ENCODE measurements at regions not wholly inside any gene's neighbourhood (a gene's known extent, or its start where the extent isn't known, plus 50 kb on each side); places are given as distances from the start of the nearest gene placed in this dataset.
"Not testable (repeated sequence)": the region's sequence is repeated elsewhere in the genome, so short reads cannot be mapped to it uniquely, and the experiment has no call there.

- H3K79me2 ChIP-seq (ENCODE audit: insufficient read depth, low read length): no peaks in the 10 kb centered on the region
- no peaks in the 10 kb centered on the region for H3K27me3 ChIP-seq (ENCODE audit: insufficient read depth, low read length)
- H2AFZ ChIP-seq (ENCODE audit: low read length): no peak overlapping the region
- no peaks in the 10 kb centered on the region for H4K20me1 ChIP-seq (ENCODE audit: insufficient read depth, low read length)
- no peak overlapping the region for H3K4me2 ChIP-seq (ENCODE audit: insufficient read depth, low read length)
- no peak overlapping the region for H3K27ac ChIP-seq (ENCODE audit: low read depth, low read length)
- no peak for TF ChIP-seq CTCF (IDR thresholded peaks at IDR 0.05; ENCODE audit: extremely low read depth, low read depth, low read length)
- no peaks in the 10 kb centered on the region for H3K4me1 ChIP-seq (ENCODE audit: insufficient read depth, low read length)
- H3K36me3 ChIP-seq (ENCODE audit: insufficient read depth, low read length): no peaks in the 10 kb centered on the region
- no peak overlapping the region for H3K4me3 ChIP-seq (ENCODE audit: insufficient read depth, low read length)
- H3K9me3 ChIP-seq (ENCODE audit: low read depth, low read length): no peaks in the 10 kb centered on the region
- no peak for DNase-seq (ENCODE audit: insufficient read length, low spot score, missing footprints)
Measured at GRCh38 chr14:56452940-56453339, 126.7 kb upstream of the TMEM260 start.

DNA sequence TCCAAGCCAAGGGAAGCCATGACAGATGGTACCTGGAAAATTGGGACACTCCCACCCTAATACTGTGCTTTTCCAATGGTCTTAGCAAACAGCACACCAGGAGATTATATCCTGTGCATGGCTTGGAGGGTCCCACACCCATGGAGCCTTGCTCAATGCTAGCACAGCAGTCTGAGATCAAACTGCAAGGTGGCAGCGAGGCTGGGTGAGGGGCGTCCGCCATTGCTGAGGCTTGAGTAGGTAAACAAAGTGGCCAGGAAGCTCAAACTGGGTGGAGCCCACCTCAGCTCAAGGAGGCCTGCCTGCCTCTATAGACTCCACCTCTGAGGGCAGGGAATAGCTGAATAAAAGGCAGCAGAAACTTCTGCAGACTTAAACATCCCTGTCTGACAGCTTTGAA is 124.9 kb upstream of the TMEM260 start:
- H3K4me2 ChIP-seq (ENCODE audit: insufficient read depth, low read length); DNase-seq (ENCODE audit: insufficient read length, low spot score, missing footprints); H3K9me3 ChIP-seq (ENCODE audit: low read depth, low read length); H3K36me3 ChIP-seq (ENCODE audit: insufficient read depth, low read length); H3K27me3 ChIP-seq (ENCODE audit: insufficient read depth, low read length); H3K27ac ChIP-seq (ENCODE audit: low read depth, low read length); H2AFZ ChIP-seq (ENCODE audit: low read length); H3K4me3 ChIP-seq (ENCODE audit: insufficient read depth, low read length); H4K20me1 ChIP-seq (ENCODE audit: insufficient read depth, low read length); H3K79me2 ChIP-seq (ENCODE audit: insufficient read depth, low read length); H3K4me1 ChIP-seq (ENCODE audit: insufficient read depth, low read length): not testable (repeated sequence)

DNA sequence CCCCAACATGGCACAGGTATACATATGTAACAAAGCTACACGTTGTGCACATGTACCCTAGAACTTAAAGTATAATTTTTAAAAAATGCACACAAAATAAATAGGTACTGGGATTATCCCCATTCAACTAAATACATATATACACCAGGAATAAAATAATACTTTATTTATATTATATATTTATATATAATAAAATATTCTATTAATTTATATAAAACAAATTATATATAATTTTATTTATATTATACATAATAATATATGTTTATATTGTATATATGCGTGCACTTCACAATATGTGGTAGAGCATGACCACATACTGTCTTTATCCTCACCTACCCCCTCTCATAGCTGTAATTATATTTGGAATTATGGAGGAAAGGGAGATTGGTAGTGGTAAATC is 119.1 kb upstream of the TMEM260 start:
- no peak for TF ChIP-seq CTCF (IDR thresholded peaks at IDR 0.05; ENCODE audit: extremely low read depth, low read depth, low read length)
- no peaks in the 10 kb centered on the region for H3K4me1 ChIP-seq (ENCODE audit: insufficient read depth, low read length)
- H3K27ac ChIP-seq (ENCODE audit: low read depth, low read length): no peak overlapping the region
- H3K9me3 ChIP-seq (ENCODE audit: low read depth, low read length): no peaks in the 10 kb centered on the region
- H2AFZ ChIP-seq (ENCODE audit: low read length): no peak overlapping the region
- no peak for DNase-seq (ENCODE audit: insufficient read length, low spot score, missing footprints)
- H4K20me1 ChIP-seq (ENCODE audit: insufficient read depth, low read length): no peaks in the 10 kb centered on the region
- H3K4me2 ChIP-seq (ENCODE audit: insufficient read depth, low read length): no peak overlapping the region
- no peak overlapping the region for H3K4me3 ChIP-seq (ENCODE audit: insufficient read depth, low read length)
- no peaks in the 10 kb centered on the region for H3K27me3 ChIP-seq (ENCODE audit: insufficient read depth, low read length)
- no peaks in the 10 kb centered on the region for H3K36me3 ChIP-seq (ENCODE audit: insufficient read depth, low read length)
- H3K79me2 ChIP-seq (ENCODE audit: insufficient read depth, low read length): no peaks in the 10 kb centered on the region

DNA sequence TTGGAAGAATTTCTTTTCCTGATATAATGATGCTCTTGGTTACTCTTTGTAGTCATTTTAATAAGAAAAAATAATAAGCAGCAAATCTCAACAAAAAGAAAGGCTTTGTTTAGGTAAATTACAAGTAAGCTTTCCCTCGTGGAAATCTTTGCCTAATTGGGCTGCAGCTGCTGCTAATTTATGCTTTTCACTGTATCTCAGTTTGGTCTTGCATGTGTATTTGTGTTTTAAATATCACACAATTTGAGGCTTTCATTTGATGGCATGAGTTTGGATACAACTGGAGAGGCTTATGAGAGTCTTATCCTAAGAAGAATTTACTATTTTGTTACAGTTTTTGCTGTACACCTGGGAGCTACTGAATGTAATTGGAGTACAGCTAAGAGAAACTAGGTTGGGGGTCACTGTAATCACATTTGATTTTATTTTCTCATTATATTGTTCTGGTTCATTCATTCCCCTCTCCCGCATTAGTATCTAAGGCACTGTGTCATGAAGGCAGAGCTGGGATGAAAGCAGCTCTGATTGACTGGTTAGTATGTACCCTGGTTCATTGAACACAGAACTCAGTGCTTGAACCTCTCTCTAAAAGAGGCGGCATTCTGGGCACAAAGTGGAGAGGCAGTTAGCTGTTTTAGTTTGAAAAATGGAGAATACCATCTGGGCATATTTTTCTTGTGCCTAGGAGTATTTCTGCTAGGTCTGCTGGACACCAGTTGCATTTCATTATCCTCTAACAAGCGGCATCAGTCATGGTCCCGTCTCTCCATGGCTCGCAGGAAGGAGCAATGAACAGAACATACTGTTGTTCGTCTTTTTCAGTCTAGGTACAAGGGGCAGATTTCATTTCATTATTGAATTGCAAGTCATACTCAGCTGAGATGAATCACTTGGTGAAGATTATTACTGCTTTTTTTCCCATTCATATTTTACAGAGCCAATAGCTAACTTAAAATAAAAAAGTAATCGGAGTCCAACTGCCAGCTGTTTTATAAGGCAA is 118.0 kb upstream of the TMEM260 start:
- no peak for TF ChIP-seq CTCF (IDR thresholded peaks at IDR 0.05; ENCODE audit: extremely low read depth, low read depth, low read length)
- no peaks in the 10 kb centered on the region for H3K4me1 ChIP-seq (ENCODE audit: insufficient read depth, low read length)
- H3K27me3 ChIP-seq (ENCODE audit: insufficient read depth, low read length): no peaks in the 10 kb centered on the region
- DNase-seq (ENCODE audit: insufficient read length, low spot score, missing footprints): no peak
- H3K9me3 ChIP-seq (ENCODE audit: low read depth, low read length): no peaks in the 10 kb centered on the region
- H4K20me1 ChIP-seq (ENCODE audit: insufficient read depth, low read length): no peaks in the 10 kb centered on the region
- no peak overlapping the region for H2AFZ ChIP-seq (ENCODE audit: low read length)
- no peaks in the 10 kb centered on the region for H3K79me2 ChIP-seq (ENCODE audit: insufficient read depth, low read length)
- H3K4me2 ChIP-seq (ENCODE audit: insufficient read depth, low read length): no peak overlapping the region
- no peak overlapping the region for H3K4me3 ChIP-seq (ENCODE audit: insufficient read depth, low read length)
- no peak overlapping the region for H3K27ac ChIP-seq (ENCODE audit: low read depth, low read length)
- H3K36me3 ChIP-seq (ENCODE audit: insufficient read depth, low read length): no peaks in the 10 kb centered on the region
